Smooth muscle cell (in vitro differentiated cells): ENCODE measurements at regions not wholly inside any gene's neighbourhood (a gene's known extent, or its start where the extent isn't known, plus 50 kb on each side); places are given as distances from the start of the nearest gene placed in this dataset.

Experiments used
- DNase-seq: peaks from one replicate; lab custom pipeline; 2025; ENCODE audit not compliant: unreplicated experiment; lab: John Stamatoyannopoulos, UW
- H2AFZ ChIP-seq: fragments of 200-600 bp; sonication (generic); 2 replicates; pipeline ENCODE4 v1.6.0; 2016; ENCODE audit warnings: antibody characterized with exemption, low read depth, mild to moderate bottlenecking
- H3F3A ChIP-seq: fragments of 200-600 bp; sonication (generic); 2 replicates; pipeline ENCODE4 v1.6.0; 2017; ENCODE audit warnings: antibody characterized with exemption, low read depth
- H3K27ac ChIP-seq: fragments of 200-600 bp; sonication (generic); 2 replicates; pipeline ENCODE4 v1.5.1; 2016; ENCODE audit warnings: low read depth, mild to moderate bottlenecking
- H3K27me3 ChIP-seq: fragments of 200-600 bp; sonication (generic); 2 replicates; pipeline ENCODE4 v1.6.1; 2016; ENCODE audit warnings: low read depth, mild to moderate bottlenecking
- H3K36me3 ChIP-seq: fragments of 200-600 bp; sonication (generic); 2 replicates; pipeline ENCODE4 v1.5.1; 2016; ENCODE audit warnings: low read depth
- H3K4me1 ChIP-seq: fragments of 200-600 bp; sonication (generic); 2 replicates; pipeline ENCODE4 v1.5.1; 2016; ENCODE audit warnings: low read depth
- H3K4me2 ChIP-seq: fragments of 200-600 bp; sonication (generic); 2 replicates; pipeline ENCODE4 v1.6.0; 2016; ENCODE audit warnings: mild to moderate bottlenecking
- H3K4me3 ChIP-seq: fragments of 200-600 bp; sonication (generic); 2 replicates; pipeline ENCODE4 v1.5.1; 2016; ENCODE audit warnings: mild to moderate bottlenecking
- H3K79me2 ChIP-seq: fragments of 200-600 bp; sonication (generic); 2 replicates; pipeline ENCODE4 v1.6.0; 2016; ENCODE audit warnings: low read depth, mild to moderate bottlenecking
- H3K9ac ChIP-seq: fragments of 200-600 bp; sonication (generic); 2 replicates; pipeline ENCODE4 v1.6.0; 2016; ENCODE audit warnings: low read depth
- H3K9me3 ChIP-seq: fragments of 200-600 bp; sonication (generic); replicated peaks from 2 replicates; pipeline ENCODE4 v1.5.1; 2016; ENCODE audit warnings: low read depth
- H4K20me1 ChIP-seq: fragments of 200-600 bp; sonication (generic); 2 replicates; pipeline ENCODE4 v1.6.0; 2016; ENCODE audit warnings: low read depth
- CTCF ChIP-seq: fragments of 200-600 bp; sonication (generic); IDR thresholded peaks from 2 replicates; pipeline ENCODE4 v1.5.1; 2017; ENCODE audit warnings: borderline replicate concordance, mild to moderate bottlenecking, antibody characterized with exemption; ENCODE audit not compliant: insufficient read depth, poor library complexity, severe bottlenecking
- WGBS: methylation state at CpG from one replicate; pipeline ENCODE4 v1.1.7; 2016; ENCODE audit warnings: low lambda C conversion rate; 5-methylcytosine and 5-hydroxymethylcytosine counted together

GRCh38 chr6:10266061-10266460, 148.8 kb downstream of the TFAP2A start:
- Histone ChIP-seq H3K36me3 (no peaks in the 10 kb centered on the region), H3K79me2 (no peaks in the 10 kb centered on the region), H3F3A (no peaks in the 10 kb centered on the region), H3K27ac (no peak overlapping the region), H2AFZ (no peak overlapping the region), H3K9ac (no peak overlapping the region), H3K27me3 (peaks cover 29% of the 10 kb centered on the region), H3K4me3 (no peak overlapping the region), H3K4me2 (no peak overlapping the region), H4K20me1 (no peaks in the 10 kb centered on the region), H3K9me3 (no peaks in the 10 kb centered on the region), H3K4me1 (peaks cover 13% of the 10 kb centered on the region)
- WGBS, result 72% methylated on average over 2 of the region's 2 CpGs
- TF ChIP-seq CTCF, result no peak
- DNase-seq, result no peak

- H3K4me1 ChIP-seq, result no peaks in the 10 kb centered on the region
- H3K9ac ChIP-seq, result no peak overlapping the region
- H3K36me3 ChIP-seq, result no peaks in the 10 kb centered on the region
- H3F3A ChIP-seq, result no peaks in the 10 kb centered on the region
- DNase-seq, result no peak
- no peak overlapping the region for H2AFZ ChIP-seq
- peaks cover 5% of the 10 kb centered on the region for H3K27me3 ChIP-seq
- H3K27ac ChIP-seq, result no peak overlapping the region
- no peak overlapping the region for H3K4me2 ChIP-seq
- no peak for TF ChIP-seq CTCF
- H3K4me3 ChIP-seq, result no peak overlapping the region
- H4K20me1 ChIP-seq, result no peaks in the 10 kb centered on the region
- 92% methylated on average over 2 of the region's 2 CpGs for WGBS
- no peaks in the 10 kb centered on the region for H3K79me2 ChIP-seq
- no peaks in the 10 kb centered on the region for H3K9me3 ChIP-seq
Measured at GRCh38 chr6:10262505-10262904, 152.4 kb downstream of the TFAP2A start.

- no peak for TF ChIP-seq CTCF
- Histone ChIP-seq H3K4me3 (no peak overlapping the region), H4K20me1 (no peaks in the 10 kb centered on the region), H3K79me2 (no peaks in the 10 kb centered on the region), H3K4me1 (no peaks in the 10 kb centered on the region), H3K9ac (no peak overlapping the region), H3K27me3 (no peaks in the 10 kb centered on the region), H3F3A (no peaks in the 10 kb centered on the region), H2AFZ (no peak overlapping the region), H3K27ac (no peak overlapping the region), H3K9me3 (no peaks in the 10 kb centered on the region), H3K4me2 (no peak overlapping the region), H3K36me3 (no peaks in the 10 kb centered on the region)
- 74% methylated on average over 3 of the region's 3 CpGs for WGBS
- DNase-seq, result no peak
Measured at GRCh38 chr6:10259671-10260070, 155.2 kb downstream of the TFAP2A start.

GRCh38 chr6:10258341-10258740, 156.5 kb downstream of the TFAP2A start:
- no peak overlapping the region for H3K4me3 ChIP-seq
- H2AFZ ChIP-seq, result no peak overlapping the region
- no peak for TF ChIP-seq CTCF
- H3K4me2 ChIP-seq, result no peak overlapping the region
- H3F3A ChIP-seq, result no peaks in the 10 kb centered on the region
- H3K27me3 ChIP-seq, result no peaks in the 10 kb centered on the region
- H4K20me1 ChIP-seq, result no peaks in the 10 kb centered on the region
- no peak for DNase-seq
- H3K9me3 ChIP-seq, result no peaks in the 10 kb centered on the region
- H3K27ac ChIP-seq, result no peak overlapping the region
- no peaks in the 10 kb centered on the region for H3K79me2 ChIP-seq
- no peaks in the 10 kb centered on the region for H3K36me3 ChIP-seq
- no peak overlapping the region for H3K9ac ChIP-seq
- H3K4me1 ChIP-seq, result no peaks in the 10 kb centered on the region
- 93% methylated on average over 1 of the region's 1 CpG for WGBS
